Endodermal cell (in vitro differentiated cells): ENCODE measurements at regions not wholly inside any gene's neighbourhood (a gene's known extent, or its start where the extent isn't known, plus 50 kb on each side); places are given as distances from the start of the nearest gene placed in this dataset.
"Not testable (repeated sequence)": the region's sequence is repeated elsewhere in the genome, so short reads cannot be mapped to it uniquely, and the experiment has no call there.

Source experiments
- DNase-seq: peaks from one replicate; pipeline ENCODE4 v3.0.0-alpha.2; 2017
- H3K27ac ChIP-seq: 2 replicates; pipeline ENCODE4 v1.5.1; 2013; ENCODE audit warnings: mild to moderate bottlenecking, low read depth, low read length, moderate library complexity
- H3K27me3 ChIP-seq: 2 replicates; pipeline ENCODE4 v1.6.1; 2013; ENCODE audit warnings: mild to moderate bottlenecking, low read length, moderate library complexity; ENCODE audit not compliant: insufficient read depth, control insufficient read depth, poor library complexity, severe bottlenecking
- H3K36me3 ChIP-seq: 2 replicates; pipeline ENCODE4 v1.7.0; 2013; ENCODE audit warnings: mild to moderate bottlenecking, low read length, moderate library complexity; ENCODE audit not compliant: control insufficient read depth, insufficient read depth
- H3K4me1 ChIP-seq: one replicate; pipeline ENCODE4 v1.7.0; 2013; ENCODE audit warnings: low read length; ENCODE audit not compliant: control insufficient read depth, insufficient read depth
- H3K4me3 ChIP-seq: 2 replicates; pipeline ENCODE4 v1.5.1; 2013; ENCODE audit warnings: mild to moderate bottlenecking, low read length, moderate library complexity
- H3K9ac ChIP-seq: 2 replicates; pipeline ENCODE4 v1.6.1; 2013; ENCODE audit warnings: mild to moderate bottlenecking, low read length, moderate library complexity; ENCODE audit not compliant: poor library complexity, severe bottlenecking; ENCODE audit errors: extremely low read depth
- H3K9me3 ChIP-seq: 2 replicates; pipeline ENCODE4 v1.6.1; 2013; ENCODE audit warnings: mild to moderate bottlenecking, low read length, moderate library complexity; ENCODE audit not compliant: control insufficient read depth
- H3K27ac Mint-ChIP-seq: 2 replicates; pipeline ENCODE4 v1.8.0; 2020; ENCODE audit warnings: mixed read lengths
- H3K27me3 Mint-ChIP-seq: 2 replicates; pipeline ENCODE4 v1.8.0; 2021; ENCODE audit warnings: mild to moderate bottlenecking, mixed read lengths; ENCODE audit not compliant: insufficient read depth
- H3K36me3 Mint-ChIP-seq: 2 replicates; pipeline ENCODE4 v1.8.0; 2020; ENCODE audit warnings: low read depth, mixed read lengths
- H3K4me1 Mint-ChIP-seq: 2 replicates; pipeline ENCODE4 v1.8.0; 2020; ENCODE audit warnings: mixed read lengths
- H3K4me3 Mint-ChIP-seq: 2 replicates; pipeline ENCODE4 v1.8.0; 2020; ENCODE audit warnings: mild to moderate bottlenecking, moderate library complexity, mixed read lengths
- H3K9me3 Mint-ChIP-seq: 2 replicates; pipeline ENCODE4 v1.8.0; 2020; ENCODE audit warnings: mild to moderate bottlenecking, mixed read lengths
- CTCF ChIP-seq: fragments of 200-600 bp; sonication (generic); conservative IDR thresholded peaks from 2 replicates; pipeline ENCODE4 v1.5.0; 2021; ENCODE audit warnings: antibody characterized with exemption, mild to moderate bottlenecking
- WGBS, 2 experiments: methylation state at CpG; one replicate each; pipeline versions ENCODE4 v1.1.5 to v1.1.7; 2013; ENCODE audit warnings: missing lambda C conversion rate in 2 of 2, mixed read lengths in 1 of 2; ENCODE audit not compliant: insufficient coverage in 1 of 2, insufficient read length in 1 of 2; 5-methylcytosine and 5-hydroxymethylcytosine counted together

- Histone ChIP-seq H3K27me3 (no peaks in the 10 kb centered on the region), H3K36me3 (no peaks in the 10 kb centered on the region), H3K27ac (no peak overlapping the region), H3K4me1 (no peaks in the 10 kb centered on the region), H3K9ac (no peak overlapping the region), H3K9me3 (no peaks in the 10 kb centered on the region), H3K4me3 (no peak overlapping the region)
- Mint-ChIP-seq H3K36me3 (no peaks in the 10 kb centered on the region), H3K27ac (no peak overlapping the region), H3K27me3 (no peaks in the 10 kb centered on the region), H3K4me1 (no peaks in the 10 kb centered on the region), H3K9me3 (peaks cover 4% of the 10 kb centered on the region), H3K4me3 (no peak overlapping the region)
- no peak for TF ChIP-seq CTCF
- 92 to 100% methylated on average over 1 to 3 of the region's 3 CpGs for WGBS, 2 experiments
- DNase-seq, result no peak
These were observed 1165.2 kb downstream of the FSCB start for GRCh38 chr14:43341921-43342320.

- Mint-ChIP-seq H3K4me1 (no peaks in the 10 kb centered on the region), H3K27ac (no peak overlapping the region)
- no peak for TF ChIP-seq CTCF
These were observed 1168.4 kb downstream of the FSCB start for GRCh38 chr14:43338713-43339112.

GRCh38 chr14:43336351-43336750 is 1170.7 kb downstream of the FSCB start:
- no peaks in the 10 kb centered on the region for H3K27me3 Mint-ChIP-seq

More at GRCh38 chr14:43338713-43339112, 1168.4 kb downstream of the FSCB start:
- no peaks in the 10 kb centered on the region for H3K27me3 ChIP-seq
- H3K9ac ChIP-seq, result no peak overlapping the region
- no peak for DNase-seq
- 57 to 100% methylated on average over 1 of the region's 1 CpG for WGBS, 2 experiments
- no peak overlapping the region for H3K27ac ChIP-seq
- H3K27me3 Mint-ChIP-seq, result no peaks in the 10 kb centered on the region
- no peak overlapping the region for H3K4me3 ChIP-seq
- no peaks in the 10 kb centered on the region for H3K9me3 ChIP-seq
- no peaks in the 10 kb centered on the region for H3K36me3 ChIP-seq
- H3K4me1 ChIP-seq, result no peaks in the 10 kb centered on the region
- no peaks in the 10 kb centered on the region for H3K36me3 Mint-ChIP-seq
- H3K4me3 Mint-ChIP-seq, result no peak overlapping the region
- no peaks in the 10 kb centered on the region for H3K9me3 Mint-ChIP-seq

GRCh38 chr14:43326501-43327407 is 1180.3 kb downstream of the FSCB start:
- not testable (repeated sequence) for H3K4me3 ChIP-seq, H3K27me3 ChIP-seq, H3K36me3 Mint-ChIP-seq, H3K4me1 Mint-ChIP-seq, H3K27ac Mint-ChIP-seq, DNase-seq, H3K4me3 Mint-ChIP-seq, H3K9me3 ChIP-seq, H3K36me3 ChIP-seq, H3K27ac ChIP-seq, H3K4me1 ChIP-seq, H3K9ac ChIP-seq, H3K27me3 Mint-ChIP-seq
- peaks cover 21% of the 10 kb centered on the region for H3K9me3 Mint-ChIP-seq
- 96 to 100% methylated on average over 2 to 24 of the region's 24 CpGs for WGBS, 2 experiments

More at GRCh38 chr14:43336351-43336750, 1170.7 kb downstream of the FSCB start:
- no peaks in the 10 kb centered on the region for H3K9me3 ChIP-seq
- Mint-ChIP-seq H3K9me3 (no peaks in the 10 kb centered on the region), H3K4me3 (no peak overlapping the region), H3K27ac (no peak overlapping the region), H3K36me3 (no peaks in the 10 kb centered on the region), H3K4me1 (no peaks in the 10 kb centered on the region)
- 88 to 93% methylated on average over 2 of the region's 2 CpGs for WGBS, 2 experiments
- TF ChIP-seq CTCF, result no peak
- H3K27me3 ChIP-seq, result no peaks in the 10 kb centered on the region
- H3K9ac ChIP-seq, result no peak overlapping the region
- no peak overlapping the region for H3K4me3 ChIP-seq
- H3K27ac ChIP-seq, result no peak overlapping the region
- no peak for DNase-seq
- H3K36me3 ChIP-seq, result no peaks in the 10 kb centered on the region
- H3K4me1 ChIP-seq, result no peaks in the 10 kb centered on the region
